GM12875 (cell line): ENCODE measurements at regions not wholly inside any gene's neighbourhood (a gene's known extent, or its start where the extent isn't known, plus 50 kb on each side); places are given as distances from the start of the nearest gene placed in this dataset.

Experiments used
- H3K4me3 ChIP-seq: one replicate; pipeline ENCODE4 v1.5.1; 2011; ENCODE audit warnings: low read depth, low read length, control low read depth
- TF ChIP-seq, protein P1 (sequence below): IDR thresholded peaks from 2 replicates; pipeline ENCODE4 v1.5.1; 2011; ENCODE audit warnings: low read depth, mild to moderate bottlenecking, control low read depth, inconsistent platforms, low read length, moderate library complexity, borderline replicate concordance; ENCODE audit not compliant: insufficient read depth

DNA sequence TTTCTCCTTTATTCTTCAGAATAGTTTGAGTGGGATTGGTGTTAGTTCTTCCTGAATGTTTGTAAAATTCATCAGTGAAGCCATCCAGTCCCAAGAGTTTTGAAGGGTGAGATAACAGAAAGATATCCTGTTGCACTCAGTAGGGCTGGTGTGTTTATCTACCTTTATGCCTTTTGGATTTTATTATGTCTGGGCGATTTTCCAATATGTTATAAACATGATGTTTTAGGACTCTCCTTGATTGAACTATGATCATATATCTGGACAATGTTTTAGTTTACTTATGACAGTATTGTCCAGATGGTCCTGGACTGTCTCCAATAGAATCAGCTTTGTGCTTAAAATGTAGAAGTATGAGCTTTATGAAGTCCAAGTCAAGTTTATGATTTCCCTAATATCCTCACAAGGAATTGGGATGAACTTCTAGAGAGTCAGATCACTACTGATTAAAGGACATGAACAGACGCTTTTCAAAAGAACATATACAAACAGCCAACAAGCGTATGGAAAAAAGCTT is 77.6 kb upstream of the ITM2A start:
- TF ChIP-seq, protein P1, sequence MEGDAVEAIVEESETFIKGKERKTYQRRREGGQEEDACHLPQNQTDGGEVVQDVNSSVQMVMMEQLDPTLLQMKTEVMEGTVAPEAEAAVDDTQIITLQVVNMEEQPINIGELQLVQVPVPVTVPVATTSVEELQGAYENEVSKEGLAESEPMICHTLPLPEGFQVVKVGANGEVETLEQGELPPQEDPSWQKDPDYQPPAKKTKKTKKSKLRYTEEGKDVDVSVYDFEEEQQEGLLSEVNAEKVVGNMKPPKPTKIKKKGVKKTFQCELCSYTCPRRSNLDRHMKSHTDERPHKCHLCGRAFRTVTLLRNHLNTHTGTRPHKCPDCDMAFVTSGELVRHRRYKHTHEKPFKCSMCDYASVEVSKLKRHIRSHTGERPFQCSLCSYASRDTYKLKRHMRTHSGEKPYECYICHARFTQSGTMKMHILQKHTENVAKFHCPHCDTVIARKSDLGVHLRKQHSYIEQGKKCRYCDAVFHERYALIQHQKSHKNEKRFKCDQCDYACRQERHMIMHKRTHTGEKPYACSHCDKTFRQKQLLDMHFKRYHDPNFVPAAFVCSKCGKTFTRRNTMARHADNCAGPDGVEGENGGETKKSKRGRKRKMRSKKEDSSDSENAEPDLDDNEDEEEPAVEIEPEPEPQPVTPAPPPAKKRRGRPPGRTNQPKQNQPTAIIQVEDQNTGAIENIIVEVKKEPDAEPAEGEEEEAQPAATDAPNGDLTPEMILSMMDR = no peak
- H3K4me3 ChIP-seq = no peak overlapping the region

DNA sequence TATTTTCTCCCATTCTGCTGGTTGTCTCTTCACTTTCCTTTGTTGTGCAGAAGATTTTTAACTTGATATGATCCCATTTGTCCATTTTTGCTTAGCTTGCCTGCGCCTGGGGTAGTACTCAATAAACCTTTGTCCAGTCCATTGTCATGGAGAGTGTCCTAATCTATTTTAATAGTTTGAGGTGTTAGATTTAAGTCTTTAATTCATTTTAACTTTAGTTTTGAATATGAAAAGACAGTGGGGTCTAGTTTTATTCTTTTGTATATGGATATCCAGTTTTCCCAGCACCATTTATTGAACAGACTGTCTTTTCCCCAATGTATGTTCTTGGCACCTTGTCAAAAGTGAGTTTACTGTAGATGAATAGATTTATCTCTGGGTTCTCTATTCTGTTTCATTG is 76.0 kb upstream of the ITM2A start:
- no peak overlapping the region for H3K4me3 ChIP-seq
- TF ChIP-seq, protein P1 = no peak

DNA sequence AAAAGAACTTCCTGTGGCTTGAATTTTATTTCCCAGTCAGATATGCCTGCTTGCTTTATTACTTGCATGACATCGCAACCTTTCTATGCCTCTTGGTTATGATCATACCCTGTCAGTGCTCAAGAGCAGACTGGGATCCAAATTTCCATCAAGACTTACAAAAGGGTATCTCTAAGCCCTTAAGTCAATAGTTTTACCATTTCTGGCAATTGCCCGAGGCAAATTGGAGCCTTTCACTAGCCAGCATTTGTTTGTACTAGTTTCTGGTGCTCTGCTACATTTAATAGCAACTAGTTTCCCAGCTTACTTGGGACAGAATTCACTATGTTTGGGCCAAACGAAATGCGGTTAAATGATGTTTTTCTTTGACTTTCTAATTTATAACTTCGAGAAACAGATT is 73.2 kb upstream of the ITM2A start:
- no peak overlapping the region for H3K4me3 ChIP-seq
- TF ChIP-seq, protein P1 = no peak
